Peyer's patch (tissue), 4 donors: ENCODE measurements at regions not wholly inside any gene's neighbourhood (a gene's known extent, or its start where the extent isn't known, plus 50 kb on each side); places are given as distances from the start of the nearest gene placed in this dataset.

Experiments
- DNase-seq, 3 donors: peaks; one replicate each; pipeline ENCODE4 v3.0.0-alpha.2; 2017 to 2019
- H3K27ac ChIP-seq, 4 donors: fragments of 200-600 bp; sonication (generic); one replicate each; pipeline ENCODE4 v1.5.1; 2016 to 2019
- H3K27me3 ChIP-seq, 2 donors: fragments of 200-600 bp; sonication (generic); one replicate each; pipeline ENCODE4 v1.5.1; 2019
- H3K36me3 ChIP-seq, 3 donors: fragments of 200-600 bp; sonication (generic); one replicate each; pipeline ENCODE4 v1.5.1; 2016 to 2019
- H3K4me1 ChIP-seq, 4 donors: fragments of 200-600 bp; sonication (generic); one replicate each; pipeline ENCODE4 v1.5.1; 2016 to 2019
- H3K4me3 ChIP-seq, 4 donors: fragments of 200-600 bp; sonication (generic); 1 replicate in 3 of 4; 2 replicates in 1 of 4; pipeline ENCODE4 v1.5.1; 2016 to 2019; ENCODE audit warnings: mild to moderate bottlenecking in 1 of 4
- H3K9me3 ChIP-seq, 4 donors: fragments of 200-600 bp; sonication (generic); one replicate each; pipeline ENCODE4 v1.5.1; 2016 to 2019; ENCODE audit warnings: mild to moderate bottlenecking in 1 of 4
- CTCF ChIP-seq, 6 experiments: fragments of 450-650 bp in 4 of 6; fragments of 200-600 bp in 2 of 6; sonication (generic) in 1 of 6; IDR thresholded peaks; one replicate each; pipeline ENCODE4 v1.5.1; 2017 to 2019; ENCODE audit warnings: antibody characterized with exemption in 6 of 6, mild to moderate bottlenecking in 3 of 6, moderate library complexity in 1 of 6
- POLR2A ChIP-seq, 2 donors: fragments of 450-650 bp; IDR thresholded peaks; one replicate each; pipeline ENCODE4 v1.5.1; 2017; ENCODE audit warnings: antibody characterized with exemption in 2 of 2, mild to moderate bottlenecking in 2 of 2, moderate library complexity in 2 of 2

GRCh38 chr10:27410153-27410552, 94.0 kb upstream of the RAB18 start:
- H3K27ac ChIP-seq, result no peak overlapping the region
- no peak for DNase-seq

GRCh38 chr10:27407271-27407670, 96.8 kb upstream of the RAB18 start:
- Histone ChIP-seq H3K4me3 (no peak overlapping the region), H3K27me3 (no peaks in the 10 kb centered on the region), H3K9me3 (no peaks in the 10 kb centered on the region), H3K4me1 (no peaks in the 10 kb centered on the region), H3K36me3 (no peaks in the 10 kb centered on the region), H3K27ac (no peak overlapping the region)
- no peak for TF ChIP-seq CTCF (IDR thresholded peaks at IDR 0.05)
- TF ChIP-seq POLR2A (IDR thresholded peaks at IDR 0.05), result no peak
- no peak for DNase-seq

More at GRCh38 chr10:27410153-27410552, 94.0 kb upstream of the RAB18 start:
- H3K27me3 ChIP-seq, result no peaks in the 10 kb centered on the region
- H3K4me1 ChIP-seq, result no peaks in the 10 kb centered on the region
- H3K4me3 ChIP-seq, result no peak overlapping the region
- no peaks in the 10 kb centered on the region for H3K36me3 ChIP-seq
- TF ChIP-seq CTCF (IDR thresholded peaks at IDR 0.05) (no peak), POLR2A (IDR thresholded peaks at IDR 0.05) (no peak)
- H3K9me3 ChIP-seq, result no peaks in the 10 kb centered on the region

GRCh38 chr10:27399871-27400270, 104.2 kb upstream of the RAB18 start:
- Histone ChIP-seq H3K4me1 (no peaks in the 10 kb centered on the region), H3K27ac (no peak overlapping the region), H3K36me3 (no peaks in the 10 kb centered on the region), H3K27me3 (no peaks in the 10 kb centered on the region), H3K4me3 (no peak overlapping the region), H3K9me3 (no peaks in the 10 kb centered on the region)
- no peak for DNase-seq
- TF ChIP-seq POLR2A (IDR thresholded peaks at IDR 0.05) (no peak), CTCF (IDR thresholded peaks at IDR 0.05) (no peak)

- Histone ChIP-seq H3K27me3 (no peaks in the 10 kb centered on the region), H3K4me3 (no peak overlapping the region)
Measured at GRCh38 chr10:27393961-27394360, 110.1 kb upstream of the RAB18 start.

GRCh38 chr10:27392606-27393005, 111.5 kb upstream of the RAB18 start:
- Histone ChIP-seq H3K9me3 (no peaks in the 10 kb centered on the region), H3K27me3 (no peaks in the 10 kb centered on the region), H3K4me3 (no peak overlapping the region), H3K36me3 (no peaks in the 10 kb centered on the region), H3K4me1 (no peaks in the 10 kb centered on the region), H3K27ac (no peak overlapping the region)
- DNase-seq, result no peak
- TF ChIP-seq CTCF (IDR thresholded peaks at IDR 0.05), result no peak
- no peak for TF ChIP-seq POLR2A (IDR thresholded peaks at IDR 0.05)

More at GRCh38 chr10:27393961-27394360, 110.1 kb upstream of the RAB18 start:
- H3K4me1 ChIP-seq, result no peaks in the 10 kb centered on the region
- no peak for DNase-seq
- H3K36me3 ChIP-seq, result no peaks in the 10 kb centered on the region
- no peak overlapping the region for H3K27ac ChIP-seq
- H3K9me3 ChIP-seq, result no peaks in the 10 kb centered on the region
- no peak for TF ChIP-seq POLR2A (IDR thresholded peaks at IDR 0.05)
- TF ChIP-seq CTCF (IDR thresholded peaks at IDR 0.05), result no peak

- Histone ChIP-seq H3K27ac (no peak overlapping the region), H3K4me1 (no peaks in the 10 kb centered on the region), H3K4me3 (no peak overlapping the region), H3K9me3 (no peaks in the 10 kb centered on the region), H3K27me3 (no peaks in the 10 kb centered on the region), H3K36me3 (no peaks in the 10 kb centered on the region)
- DNase-seq, result no peak
- TF ChIP-seq POLR2A (IDR thresholded peaks at IDR 0.05), result no peak
- no peak for TF ChIP-seq CTCF (IDR thresholded peaks at IDR 0.05)
Measured at GRCh38 chr10:27391916-27392315, 112.2 kb upstream of the RAB18 start.
